ENCODE measurements at regions not wholly inside any gene's neighbourhood (a gene's known extent, or its start where the extent isn't known, plus 50 kb on each side); places are given as distances from the start of the nearest gene placed in this dataset.

DNA sequence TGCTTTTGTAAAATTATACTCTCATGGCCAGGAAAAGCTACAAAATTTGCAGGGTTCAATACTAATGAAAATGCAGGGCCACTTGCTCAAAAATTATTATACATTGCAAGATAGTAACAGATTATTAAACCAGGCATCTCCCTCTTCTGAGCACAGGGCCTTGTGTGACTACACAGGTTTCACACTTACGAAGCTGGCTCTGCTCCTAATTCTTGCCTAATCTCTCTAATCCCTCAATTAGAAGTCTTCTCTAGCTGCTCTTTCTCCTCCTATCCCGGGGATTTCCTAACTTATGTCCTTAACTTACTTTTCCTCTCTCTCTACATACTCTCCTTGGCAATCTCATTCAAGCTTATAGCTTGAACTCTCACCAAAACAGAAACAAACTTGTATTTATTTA lies 168.3 kb downstream of the AREG start:
- no peak for DNase-seq (ENCODE audit: low spot score)

DNA sequence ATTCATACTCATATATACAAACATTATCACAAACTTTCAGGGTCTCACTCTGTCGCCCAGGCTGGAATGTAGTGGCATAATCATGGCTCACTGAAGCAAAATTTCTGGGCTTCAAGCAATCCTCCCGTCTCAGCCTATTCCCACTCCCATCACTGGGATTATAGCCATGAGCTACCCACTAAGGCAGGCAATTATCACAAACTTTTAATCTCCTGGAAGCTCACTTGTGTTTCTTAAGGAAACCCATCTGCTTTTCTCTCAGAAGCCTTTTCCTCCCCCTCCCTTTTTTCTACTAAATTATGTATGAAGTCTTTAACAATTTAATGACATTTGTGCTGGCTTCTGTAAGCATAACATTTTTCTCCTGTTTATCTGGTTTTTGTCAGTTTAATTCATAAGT lies 170.5 kb downstream of the AREG start:
- no peak for DNase-seq (ENCODE audit: low spot score)

DNA sequence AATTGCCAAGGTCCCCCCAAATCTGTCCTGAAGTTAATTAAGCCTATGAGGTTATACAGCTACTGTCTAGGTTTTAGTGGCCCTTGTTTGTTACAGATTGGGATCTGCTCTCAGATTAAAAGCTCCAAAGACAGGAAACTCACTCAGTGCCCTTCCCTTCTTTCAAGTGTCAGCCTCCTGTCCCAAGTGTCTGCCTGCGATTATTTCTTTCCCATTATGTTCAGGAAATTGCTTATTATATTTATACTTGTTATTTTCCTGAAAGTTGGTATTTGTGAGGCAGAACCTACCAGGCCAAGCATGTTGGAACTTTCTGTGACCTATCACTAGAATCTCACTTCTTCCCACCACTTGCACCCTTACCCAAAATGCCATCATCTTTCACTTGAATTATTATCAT lies 173.2 kb downstream of the AREG start:
- DNase-seq (ENCODE audit: low spot score), result no peak

GRCh38 chr4:74618659-74619058 lies 173.7 kb downstream of the AREG start:
- DNase-seq (ENCODE audit: low spot score), result no peak

DNA sequence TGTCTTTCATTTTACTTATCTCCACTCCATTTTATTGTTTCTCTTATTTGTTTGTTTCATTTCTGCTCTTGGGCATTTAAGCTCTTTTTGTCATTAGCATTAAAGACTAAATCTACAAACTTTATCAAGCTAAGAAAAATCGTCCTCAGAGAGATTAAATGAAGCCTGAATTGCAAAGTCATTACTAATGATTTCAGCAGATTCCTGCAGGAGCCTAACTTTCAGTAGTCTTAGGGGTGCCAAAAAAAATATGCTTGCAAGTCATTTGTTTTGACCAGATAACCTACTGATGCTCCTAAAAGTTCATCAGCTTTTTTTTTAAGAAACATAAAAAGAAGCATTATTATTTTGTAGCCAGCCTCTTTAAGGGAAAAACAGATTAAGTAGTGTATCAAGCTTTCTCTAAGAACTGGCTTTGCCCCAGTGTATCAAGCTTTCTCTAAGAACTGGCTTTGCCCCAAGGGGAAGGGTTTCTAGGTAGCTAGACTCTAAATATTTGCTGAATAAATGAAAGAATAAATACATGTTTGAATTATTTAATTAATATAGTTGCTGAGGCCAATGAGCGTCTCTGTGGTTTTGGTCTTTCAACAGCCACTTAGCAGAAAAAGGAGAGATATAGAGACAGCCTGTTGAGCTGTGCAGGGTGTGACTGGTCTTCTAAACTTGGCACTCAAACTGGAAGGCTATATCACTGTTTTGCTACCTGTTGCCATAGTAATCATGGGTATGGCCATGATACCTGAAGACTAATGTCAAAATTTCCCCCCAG lies 174.2 kb downstream of the BTC start:
- no peak for DNase-seq (ENCODE audit: low spot score)

DNA sequence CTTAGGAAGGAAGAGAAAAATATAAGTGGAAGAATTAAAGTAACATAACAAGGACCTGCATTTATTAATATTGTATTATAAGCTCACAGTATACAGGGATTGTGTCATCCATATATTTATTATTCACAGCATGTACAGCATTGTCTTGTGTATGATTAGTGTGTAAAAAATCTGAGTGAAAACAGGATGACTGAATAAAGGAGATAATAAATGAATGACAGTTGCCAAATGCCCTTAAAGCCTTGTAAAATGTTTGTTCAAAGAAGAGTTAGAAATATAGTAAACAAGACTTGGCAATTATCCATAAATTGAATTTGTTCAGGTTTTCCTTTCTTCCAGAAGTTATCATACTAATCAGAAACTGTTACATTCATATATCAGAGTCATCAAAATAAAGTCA lies 172.7 kb downstream of the BTC start:
- DNase-seq (ENCODE audit: low spot score), result no peak

- DNase-seq (ENCODE audit: low spot score), result no peak
These were observed 171.3 kb downstream of the BTC start for GRCh38 chr4:74623041-74623440.

- DNase-seq (ENCODE audit: low spot score), result no peak
These were observed 169.8 kb downstream of the BTC start for GRCh38 chr4:74624351-74625151.

GRCh38 chr4:74625981-74626380 lies 168.3 kb downstream of the BTC start:
- DNase-seq (ENCODE audit: low spot score), result no peak

DNA sequence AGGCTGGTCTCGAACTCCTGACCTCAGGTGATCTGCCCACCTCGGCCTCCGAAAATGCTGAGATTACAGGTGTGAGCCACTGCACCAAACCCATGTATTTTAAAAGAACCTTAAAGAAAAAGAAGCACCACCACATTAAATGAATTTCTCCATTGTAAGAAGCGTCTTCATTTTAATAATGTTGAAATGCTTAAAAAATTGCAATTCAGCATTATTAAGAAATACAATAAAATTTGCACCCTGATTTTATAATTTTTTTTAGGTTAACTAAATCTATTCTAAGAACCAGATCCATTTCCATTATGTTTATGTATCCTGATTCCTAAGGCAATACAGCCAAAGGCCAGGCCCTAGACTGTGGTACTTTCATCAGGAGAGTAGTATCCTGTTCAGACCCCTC lies 167.2 kb downstream of the BTC start:
- DNase-seq (ENCODE audit: low spot score), result no peak

GRCh38 chr4:74627504-74627903 lies 166.8 kb downstream of the BTC start:
- DNase-seq (ENCODE audit: low spot score), result no peak

GRCh38 chr4:74628852-74629620 lies 165.3 kb downstream of the BTC start:
- no peak for DNase-seq (ENCODE audit: low spot score)

- DNase-seq (ENCODE audit: low spot score), result no peak
These were observed 163.8 kb downstream of the BTC start for GRCh38 chr4:74630551-74630950.

DNA sequence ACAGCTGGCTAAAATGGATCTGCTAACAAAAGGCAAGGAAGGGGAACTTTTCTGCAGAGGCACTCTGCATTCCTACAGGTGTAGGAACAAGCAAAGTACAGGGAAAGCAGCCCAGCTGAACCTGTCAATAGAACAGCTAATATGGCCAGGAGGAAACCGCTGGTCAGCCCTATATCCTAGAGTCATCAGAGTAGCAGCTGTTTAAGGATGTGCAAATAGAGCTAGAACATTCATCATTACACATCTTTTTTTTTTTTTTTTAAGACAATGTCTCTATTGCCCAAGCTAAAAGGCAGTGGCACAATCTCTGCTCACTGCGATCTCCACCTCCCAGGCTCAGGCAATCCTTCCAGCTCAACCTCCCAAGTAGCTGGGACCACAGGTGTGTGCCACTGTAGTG lies 163.0 kb downstream of the BTC start:
- DNase-seq (ENCODE audit: low spot score), result no peak

DNA sequence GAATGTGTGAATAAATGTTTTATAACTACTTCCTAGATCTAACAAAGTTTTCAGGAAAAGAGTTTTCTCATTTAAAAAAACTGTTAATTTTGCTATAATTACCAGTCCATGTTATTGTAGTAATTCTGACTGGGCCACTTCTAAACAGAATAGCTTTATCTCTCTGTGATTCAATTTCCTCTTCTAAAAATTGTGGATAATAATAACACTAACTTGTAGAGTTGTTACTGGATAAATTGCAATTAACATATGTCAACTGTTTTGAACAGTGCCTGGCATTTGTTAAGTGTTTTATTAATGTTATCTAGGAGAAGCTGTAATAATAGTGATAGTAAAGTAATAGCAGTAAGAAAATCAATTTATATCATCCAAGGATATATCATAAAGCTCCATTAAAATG lies 162.3 kb downstream of the BTC start:
- DNase-seq (ENCODE audit: low spot score), result no peak

DNA sequence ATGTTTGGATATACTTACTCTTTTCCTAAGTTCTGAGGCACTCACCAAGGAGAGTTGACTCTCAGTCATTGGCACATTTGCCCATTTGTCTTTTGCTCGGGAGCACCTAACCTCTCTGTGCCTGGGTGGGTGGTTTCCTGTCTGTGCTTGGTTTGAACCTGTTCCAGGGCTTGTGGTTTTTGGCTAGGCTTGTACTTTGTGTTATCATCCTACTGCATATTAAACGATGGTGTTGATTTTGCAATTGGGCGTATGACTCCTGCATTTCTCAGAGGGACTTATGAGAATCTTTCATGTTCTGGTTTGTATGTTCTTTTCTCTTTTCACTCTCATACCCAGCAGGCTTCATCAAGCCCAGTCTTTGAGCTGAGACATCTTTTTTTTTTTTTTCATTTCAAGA lies 161.7 kb downstream of the BTC start:
- no peak for DNase-seq (ENCODE audit: low spot score)

GRCh38 chr4:74635074-74635473 lies 159.2 kb downstream of the BTC start:
- no peak for DNase-seq (ENCODE audit: low spot score)

- no peak for DNase-seq (ENCODE audit: low spot score)
These were observed 158.7 kb downstream of the BTC start for GRCh38 chr4:74635490-74636123.

DNA sequence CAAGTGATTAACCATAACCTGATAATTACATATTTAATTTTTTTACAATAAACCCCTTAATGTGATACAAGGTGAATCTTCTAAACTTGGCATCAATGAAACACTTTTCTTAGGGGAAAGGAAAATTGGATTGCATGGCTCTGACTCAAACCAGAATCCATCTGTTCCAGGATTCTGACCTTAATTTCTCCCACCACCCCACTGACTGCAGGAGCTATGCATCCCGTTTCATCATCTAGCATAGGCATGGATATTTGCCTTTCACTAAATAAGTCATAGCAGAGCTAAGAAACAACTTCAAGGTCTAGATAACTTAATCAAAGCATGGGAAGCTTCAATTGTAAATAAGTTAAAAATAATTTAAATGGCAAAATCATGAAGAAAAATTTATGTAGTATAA lies 156.3 kb downstream of the BTC start:
- no peak for DNase-seq (ENCODE audit: low spot score)

- no peak for DNase-seq (ENCODE audit: low spot score)
These were observed 155.6 kb downstream of the BTC start for GRCh38 chr4:74638689-74639088.

DNA sequence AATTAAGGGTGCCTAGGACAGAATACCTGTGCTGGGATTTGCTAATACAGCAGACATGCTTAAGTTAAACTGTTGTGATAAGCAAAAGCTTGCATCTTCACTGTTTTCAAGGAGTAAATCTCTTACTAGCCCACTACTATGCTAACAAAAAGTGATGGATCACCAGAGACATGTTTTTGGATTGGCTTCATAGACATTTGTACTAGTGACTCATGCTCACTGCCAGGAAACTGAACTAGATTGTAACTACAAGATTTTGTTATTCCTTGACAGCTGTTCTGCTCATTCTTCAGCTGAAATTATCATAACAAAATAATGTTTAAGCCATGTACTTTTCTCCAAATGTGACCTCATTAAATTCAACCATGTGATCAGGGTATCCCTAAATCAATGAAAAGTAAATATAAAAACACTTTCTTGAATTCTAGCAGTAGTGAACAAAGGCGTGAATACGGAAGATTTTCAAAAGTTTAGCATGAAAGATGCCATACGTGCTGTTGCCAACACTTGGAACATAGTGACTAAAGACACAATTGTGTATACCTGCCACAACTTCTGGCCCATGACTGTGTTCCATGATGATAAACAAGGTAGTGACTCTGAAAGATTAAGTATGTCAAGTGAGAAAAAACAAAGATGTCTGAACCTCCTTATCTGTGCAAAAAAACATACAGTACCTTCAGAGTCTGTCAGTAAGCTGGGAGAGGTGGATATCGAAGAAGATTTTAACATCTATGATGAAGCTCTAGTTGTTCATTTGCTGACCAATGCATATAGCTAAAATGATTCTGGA lies 154.0 kb downstream of the BTC start:
- DNase-seq (ENCODE audit: low spot score), result no peak

DNA sequence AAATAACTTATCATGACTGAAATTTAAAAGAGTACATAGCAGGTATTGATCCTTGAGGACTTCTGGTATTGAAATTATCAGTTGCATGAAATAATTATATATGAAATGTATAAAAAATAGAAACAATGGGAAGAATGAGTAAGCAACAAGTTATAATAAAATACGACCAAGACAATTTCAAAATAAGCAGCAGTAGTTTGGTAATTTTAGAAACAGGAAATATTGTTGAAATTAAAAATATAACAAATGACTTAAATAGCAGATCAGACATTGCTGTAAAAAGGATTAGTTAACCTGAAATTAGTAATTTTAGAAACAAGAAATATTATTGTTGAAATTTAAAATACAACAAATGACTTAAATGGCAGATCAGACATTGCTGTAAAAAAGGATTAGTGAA lies 152.3 kb downstream of the BTC start:
- no peak for DNase-seq (ENCODE audit: low spot score)

Measured in putamen (tissue), 1 donor.